Stimulated activated CD8-positive, alpha-beta memory T cell treated with anti-CD3 and anti-CD28 coated beads, Interleukin-7, amount 100 ng/mL, for 48 hours (primary cell): ENCODE measurements at regions not wholly inside any gene's neighbourhood (a gene's known extent, or its start where the extent isn't known, plus 50 kb on each side); places are given as distances from the start of the nearest gene placed in this dataset.

Source experiments
- DNase-seq, 2 donors: peaks; one replicate each; pipeline ENCODE4 v3.0.0-alpha.2; 2020; ENCODE audit warnings: low read depth in 1 of 2; ENCODE audit errors: extremely low read depth in 1 of 2

DNA sequence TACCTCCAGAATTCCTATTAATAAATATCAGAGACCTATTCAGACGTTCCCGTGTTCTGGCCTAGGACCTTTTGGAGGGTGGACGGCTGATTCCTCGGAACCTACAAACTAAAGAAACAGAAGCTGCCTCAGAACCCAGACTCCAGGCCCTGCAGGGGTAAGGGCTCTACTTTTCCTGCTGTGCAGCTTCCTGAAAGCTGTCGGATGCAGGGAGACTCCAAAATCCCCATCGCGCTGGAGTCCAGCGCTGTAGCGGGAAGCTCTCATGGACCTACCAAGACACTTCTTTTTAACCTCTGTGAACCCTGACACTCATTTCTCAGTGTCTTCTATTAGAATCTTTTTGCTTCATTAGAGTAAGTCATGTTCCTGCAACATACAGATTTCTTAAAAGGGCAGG is 244.5 kb upstream of the PITRM1 start:
- DNase-seq: no peak

DNA sequence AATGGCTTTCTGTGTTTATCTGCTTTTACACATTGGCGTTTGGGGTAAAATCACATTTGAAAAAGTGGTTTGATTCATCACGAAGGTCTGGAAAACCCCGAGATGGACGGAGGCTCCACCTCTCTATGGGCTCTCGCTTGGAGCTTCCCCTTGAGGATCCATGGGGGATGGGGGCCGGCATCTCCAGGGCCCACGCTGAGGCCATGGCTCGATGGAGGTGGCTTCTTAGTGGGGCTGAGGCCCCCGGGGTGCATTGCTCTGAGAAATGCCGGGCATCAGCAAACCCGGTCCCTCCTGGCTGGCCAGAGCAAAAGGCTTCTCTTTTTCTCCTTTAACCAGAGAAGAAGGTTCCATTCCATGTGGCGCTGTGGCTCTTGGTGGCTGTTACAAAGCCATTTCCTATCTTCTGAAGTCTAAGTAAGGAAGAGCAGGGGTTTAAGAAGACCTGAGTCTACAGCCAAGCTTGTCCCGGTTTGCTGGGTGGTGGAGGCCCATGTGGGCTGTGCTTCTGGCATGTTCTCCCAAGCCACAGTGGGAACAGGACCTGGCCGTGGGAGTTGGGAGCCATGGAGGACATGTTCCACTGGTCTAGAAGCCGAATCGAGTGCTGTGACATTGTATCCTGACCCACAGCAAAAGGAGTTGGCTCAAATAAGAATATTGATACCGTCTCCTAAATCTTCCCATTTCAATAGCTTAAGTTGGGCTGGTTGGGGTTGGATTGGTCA is 243.5 kb upstream of the PITRM1 start:
- DNase-seq: no peak

DNA sequence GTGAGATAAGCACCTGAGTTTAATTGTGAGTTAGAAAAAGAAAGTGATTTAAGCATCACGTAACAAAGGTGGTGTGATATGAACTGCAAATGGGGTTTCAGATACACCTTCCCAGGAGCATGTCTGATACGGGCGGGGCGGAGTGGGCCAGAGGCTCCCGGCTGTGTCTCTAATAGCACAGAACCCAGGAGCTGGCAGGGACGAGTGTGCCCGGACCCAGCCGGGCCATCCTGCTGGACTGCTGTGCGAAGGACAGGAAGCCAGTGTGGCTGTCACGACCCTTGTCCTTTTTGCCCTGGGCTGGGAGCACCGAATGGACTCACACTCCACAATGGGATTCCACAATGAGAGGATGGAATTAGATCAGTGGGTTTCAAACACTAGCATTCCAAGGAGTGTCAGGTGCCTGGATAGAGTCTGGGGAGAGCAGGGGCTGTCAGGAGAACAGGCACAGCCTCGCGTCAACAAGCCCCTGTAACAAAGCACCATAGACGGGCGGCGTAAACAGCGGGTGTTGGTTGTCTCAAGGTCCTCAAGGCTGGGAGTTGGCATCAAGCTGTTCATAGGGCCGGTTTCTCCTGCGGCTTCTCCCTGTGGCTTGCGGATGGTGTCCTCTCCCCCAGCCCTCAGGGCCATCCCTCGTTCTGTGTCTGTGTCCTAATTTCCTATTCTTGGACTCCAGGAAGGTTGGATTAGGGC is 242.6 kb upstream of the PITRM1 start:
- DNase-seq: no peak

DNA sequence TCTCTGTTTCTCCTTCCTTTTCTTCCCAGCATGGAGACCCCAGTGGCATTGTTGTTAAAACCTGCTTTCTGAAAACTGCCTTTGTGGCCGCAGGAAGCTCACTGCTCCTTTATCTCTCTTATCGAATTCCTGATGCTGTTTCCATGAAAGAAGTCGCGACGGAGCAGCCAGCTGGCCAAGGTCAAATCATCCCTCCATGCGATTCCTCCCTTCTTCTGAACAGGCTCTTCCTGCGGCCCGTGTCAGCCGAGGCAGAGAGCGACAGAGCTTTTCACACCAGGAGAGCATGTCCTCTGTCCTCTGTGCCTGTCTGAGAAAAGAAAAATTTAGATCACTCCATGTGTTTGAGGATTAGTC is 242.1 kb upstream of the PITRM1 start:
- no peak for DNase-seq

DNA sequence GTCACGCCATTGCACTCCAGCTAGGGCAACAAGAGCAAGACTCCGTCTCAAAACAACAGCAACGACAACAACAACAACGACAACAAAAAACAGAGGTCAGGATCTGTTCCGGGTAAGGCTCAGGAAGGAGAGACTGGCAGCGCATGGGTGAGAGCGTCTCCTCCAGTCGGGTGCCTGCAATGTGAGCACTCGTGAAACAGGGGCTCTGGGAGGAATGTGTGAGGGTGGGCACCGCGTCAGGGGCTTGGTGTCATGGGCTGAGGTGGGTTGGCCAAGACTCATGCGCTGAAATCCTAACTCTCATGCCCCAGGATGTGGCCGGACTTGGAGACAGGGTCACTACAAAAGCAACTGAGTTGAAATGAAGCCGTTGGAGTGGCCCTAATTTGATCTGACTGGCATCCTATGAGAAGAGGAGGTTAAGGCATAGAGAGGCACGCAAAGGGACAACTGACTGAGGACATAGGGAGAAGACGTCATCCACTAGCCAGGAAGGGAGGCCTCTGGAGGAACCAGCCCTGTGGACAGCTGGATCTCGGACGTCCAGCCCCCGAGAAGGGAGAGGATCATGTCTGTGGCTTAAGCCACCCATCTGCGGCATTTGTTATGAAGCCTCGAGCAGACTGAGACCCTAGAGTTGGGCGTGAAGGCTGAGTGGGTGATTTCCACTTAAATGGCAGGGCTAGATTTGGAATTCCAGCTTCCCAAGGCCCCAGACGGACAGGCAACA is 241.5 kb upstream of the PITRM1 start:
- no peak for DNase-seq

DNA sequence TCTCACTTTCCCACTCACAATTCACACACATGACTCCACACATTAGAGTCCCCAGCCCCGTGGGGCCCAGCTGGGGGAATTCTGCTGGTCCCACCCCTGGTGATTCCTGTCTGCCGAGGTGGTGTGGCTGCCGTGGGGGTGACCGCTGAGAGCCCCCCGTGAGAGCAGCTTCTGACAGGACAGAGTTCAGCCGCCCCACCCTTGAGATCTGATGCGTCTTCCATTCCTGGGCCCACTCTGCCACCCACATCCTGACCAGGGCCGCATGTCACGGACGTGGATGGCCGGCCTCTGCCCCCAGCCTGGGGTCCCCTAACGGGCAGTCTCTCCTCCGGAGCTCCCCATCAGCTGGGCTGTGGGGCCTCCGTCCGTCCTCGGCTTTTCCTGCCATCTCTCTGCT is 240.1 kb upstream of the PITRM1 start:
- DNase-seq: no peak

DNA sequence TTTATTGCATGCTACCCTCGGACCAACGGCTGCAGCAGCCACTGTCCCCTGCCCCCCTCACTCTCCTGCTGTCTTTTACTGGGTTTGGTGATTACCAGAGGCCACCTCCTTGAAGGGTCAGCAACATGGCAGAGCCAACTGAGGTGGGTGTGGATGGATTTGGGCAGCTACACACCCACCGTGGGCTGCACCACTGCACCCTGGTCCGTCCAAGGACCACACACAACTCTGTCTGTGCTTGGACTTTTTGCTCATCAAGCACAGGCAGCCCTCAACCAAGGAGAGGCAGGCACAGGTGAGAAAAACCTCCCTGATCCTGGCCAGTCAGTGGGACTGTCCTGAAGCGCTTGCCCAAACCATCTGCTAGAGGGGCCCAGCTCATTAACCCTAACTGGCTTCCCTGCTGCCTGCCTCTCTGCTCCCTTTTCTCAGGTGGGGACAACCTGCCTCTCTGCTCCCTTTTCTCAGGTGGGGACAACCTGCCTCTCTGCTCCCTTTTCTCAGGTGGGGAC is 239.5 kb upstream of the PITRM1 start:
- DNase-seq: no peak

DNA sequence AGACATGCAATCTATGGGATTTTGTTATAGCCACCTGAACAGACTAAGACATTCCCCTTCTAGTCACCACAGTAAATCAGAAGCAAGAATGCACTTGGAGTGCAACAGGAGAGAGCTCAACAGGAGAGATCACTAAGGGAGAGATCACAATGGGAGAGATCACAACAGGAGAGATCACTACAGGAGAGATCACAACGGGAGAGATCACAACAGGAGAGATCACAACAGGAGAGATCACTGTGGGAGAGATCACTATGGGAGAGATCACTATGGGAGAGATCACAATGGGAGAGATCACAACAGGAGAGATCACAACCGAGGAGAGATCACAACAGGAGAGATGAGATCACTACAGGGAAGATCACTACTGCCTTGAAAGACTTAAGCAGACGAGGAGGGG is 238.5 kb upstream of the PITRM1 start:
- no peak for DNase-seq

DNA sequence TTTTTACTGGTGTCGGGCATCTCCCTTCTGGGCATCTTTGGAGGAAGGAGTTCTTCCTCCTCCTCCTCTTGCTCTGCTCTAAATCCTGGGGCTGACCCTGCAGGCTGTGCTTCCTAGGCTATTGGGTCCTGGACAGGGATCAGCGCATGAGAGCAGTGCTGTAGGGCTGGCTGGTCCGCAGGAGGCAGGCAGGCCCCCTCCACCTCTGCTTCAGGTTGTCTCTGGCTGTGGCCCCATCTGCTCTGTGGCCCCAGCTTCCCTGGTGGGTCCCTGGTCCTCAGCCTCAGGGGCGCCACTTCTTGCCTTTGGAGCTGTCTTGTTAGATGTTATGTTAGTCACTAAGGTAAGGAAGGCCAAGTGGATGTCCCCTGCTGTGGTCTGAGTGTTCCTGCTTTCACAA is 237.3 kb upstream of the PITRM1 start:
- no peak for DNase-seq

DNA sequence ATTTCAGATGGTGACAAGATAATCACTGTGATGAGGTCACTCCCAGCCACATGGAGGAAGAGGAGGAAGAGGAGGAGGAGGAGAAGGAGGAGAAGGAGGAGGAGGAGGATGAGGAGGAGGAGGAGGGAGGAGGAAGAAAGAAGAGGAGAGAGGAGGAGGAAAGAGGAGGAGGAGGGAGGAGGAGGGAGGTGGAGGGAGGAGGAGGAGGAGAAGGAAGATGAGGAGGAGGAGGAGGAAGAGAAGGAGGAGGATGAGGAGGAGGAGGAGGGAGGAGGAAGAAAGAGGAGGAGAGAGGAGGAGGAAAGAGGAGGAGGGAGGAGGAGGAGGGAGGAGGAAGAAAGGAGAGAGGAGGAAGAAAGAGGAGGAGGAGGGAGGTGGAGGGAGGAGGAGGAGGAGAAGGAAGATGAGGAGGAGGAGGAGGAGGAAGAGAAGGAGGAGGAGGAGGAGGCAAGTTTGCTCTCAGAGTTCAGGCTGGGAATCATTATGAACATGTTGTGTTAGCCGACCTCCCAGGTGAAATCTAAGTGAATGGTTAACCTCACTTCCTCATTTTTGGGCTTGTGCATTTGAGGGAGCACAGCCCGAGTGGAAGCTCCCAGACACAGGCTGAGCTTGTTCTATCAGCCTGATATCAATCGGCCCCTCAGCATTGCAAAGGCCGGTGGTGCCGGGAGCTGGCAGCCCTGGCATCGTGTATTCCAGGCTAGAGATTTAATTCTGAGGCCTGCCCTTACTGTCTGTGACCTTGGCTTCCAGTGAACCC is 236.2 kb upstream of the PITRM1 start:
- DNase-seq: no peak

DNA sequence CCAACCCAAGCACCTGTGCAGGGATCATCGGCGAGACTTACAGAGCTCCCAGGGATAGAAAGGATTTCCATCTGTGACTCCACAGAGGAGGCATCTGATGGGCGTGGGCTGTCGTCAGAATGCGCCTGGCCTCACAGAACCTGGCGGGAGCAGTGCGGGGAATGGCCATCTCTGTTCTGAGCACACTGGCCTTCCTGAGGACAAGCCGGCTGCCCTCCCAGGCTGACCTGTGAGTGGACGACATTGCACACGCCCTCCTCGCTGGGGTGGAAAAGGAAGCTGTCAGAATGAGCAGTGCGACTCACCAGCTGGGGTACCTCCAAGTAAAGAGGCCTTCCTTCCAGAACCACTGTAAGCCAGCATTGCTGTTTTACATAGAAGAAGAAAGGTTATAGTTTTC is 234.6 kb upstream of the PITRM1 start:
- DNase-seq: no peak

DNA sequence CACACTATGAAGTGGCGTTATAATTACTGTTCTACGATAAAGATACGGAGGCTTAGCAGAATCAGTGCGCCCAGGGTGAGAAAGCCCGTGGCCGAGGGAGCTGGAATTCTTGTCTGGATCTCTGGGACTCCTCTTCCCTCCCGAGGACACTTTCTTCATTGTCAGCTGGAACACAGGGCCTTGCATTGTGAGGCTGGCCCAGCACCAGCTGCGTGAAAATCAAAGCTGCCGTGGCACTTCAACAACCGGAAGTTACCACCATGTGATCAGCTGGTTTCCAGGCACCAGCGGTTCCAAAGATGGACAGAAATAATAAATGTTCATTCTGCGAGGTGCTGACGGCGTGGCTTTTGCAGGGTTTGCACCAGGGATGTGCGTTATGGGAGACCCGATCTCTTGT is 234.0 kb upstream of the PITRM1 start:
- DNase-seq: no peak

DNA sequence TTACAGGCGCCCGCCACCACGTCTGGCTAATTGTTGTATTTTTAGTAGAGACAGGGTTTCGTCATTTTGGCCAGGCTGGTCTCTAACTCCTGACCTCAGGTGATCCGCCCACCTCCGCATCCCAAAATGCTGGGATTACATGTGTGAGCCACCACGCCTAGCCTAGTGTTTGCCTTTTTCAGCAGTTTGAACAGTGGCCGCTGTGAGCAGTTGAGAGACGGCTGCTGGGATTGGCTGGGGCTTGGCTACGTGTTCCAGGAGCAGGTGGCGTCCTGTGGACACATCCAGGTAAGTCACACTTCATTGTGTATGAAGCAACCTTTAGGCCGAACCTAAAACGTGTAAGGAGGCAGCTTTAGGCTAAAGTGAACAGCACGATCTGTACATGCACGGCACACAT is 231.8 kb upstream of the PITRM1 start:
- no peak for DNase-seq

DNA sequence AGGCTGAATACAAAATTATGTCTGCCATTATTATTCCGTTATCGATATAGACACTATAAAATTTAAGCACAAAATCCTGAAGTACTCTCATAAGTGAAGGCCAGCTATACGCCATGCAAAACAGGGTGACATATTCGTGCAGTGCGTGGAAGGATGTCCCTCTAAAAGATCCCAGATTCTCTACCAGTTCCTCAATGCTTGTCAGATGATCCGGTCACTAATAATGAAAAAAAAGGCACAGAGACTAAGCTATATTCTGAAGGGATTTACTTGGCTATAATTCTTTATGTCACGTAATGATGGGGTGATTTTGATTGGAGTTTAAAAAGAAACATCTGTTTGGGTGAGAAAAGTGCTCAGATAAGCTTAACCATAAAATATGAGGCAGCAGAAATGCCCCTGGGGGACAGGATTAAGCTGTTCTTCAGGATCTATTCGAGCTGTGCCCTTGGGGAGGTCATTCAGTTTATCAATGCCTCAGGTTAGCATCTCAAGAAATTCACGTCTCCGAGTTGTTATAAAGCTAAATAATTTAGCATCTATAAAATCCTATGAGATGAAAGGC is 229.7 kb upstream of the PITRM1 start:
- no peak for DNase-seq

DNA sequence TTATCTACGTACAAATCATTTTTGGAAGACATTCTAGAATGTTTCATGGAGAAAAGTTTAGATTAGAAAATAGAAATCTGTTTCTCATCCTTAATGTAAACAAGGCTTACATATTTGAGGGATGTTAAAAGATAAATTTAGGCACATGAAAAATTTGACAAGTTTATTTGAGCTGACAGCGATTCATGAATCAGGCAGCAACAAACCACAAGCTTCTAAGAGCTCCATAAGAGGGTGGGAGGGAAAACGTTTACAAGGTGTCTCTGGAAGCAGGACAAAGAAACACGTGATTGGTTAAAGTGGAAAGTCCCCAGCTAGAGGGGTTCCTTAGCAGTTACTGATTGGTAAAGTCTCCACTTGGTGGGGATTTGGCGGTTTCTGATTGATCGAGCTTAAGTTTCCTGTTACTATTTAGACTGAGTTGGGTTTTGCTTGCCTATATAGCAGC is 228.9 kb upstream of the PITRM1 start:
- DNase-seq: no peak

DNA sequence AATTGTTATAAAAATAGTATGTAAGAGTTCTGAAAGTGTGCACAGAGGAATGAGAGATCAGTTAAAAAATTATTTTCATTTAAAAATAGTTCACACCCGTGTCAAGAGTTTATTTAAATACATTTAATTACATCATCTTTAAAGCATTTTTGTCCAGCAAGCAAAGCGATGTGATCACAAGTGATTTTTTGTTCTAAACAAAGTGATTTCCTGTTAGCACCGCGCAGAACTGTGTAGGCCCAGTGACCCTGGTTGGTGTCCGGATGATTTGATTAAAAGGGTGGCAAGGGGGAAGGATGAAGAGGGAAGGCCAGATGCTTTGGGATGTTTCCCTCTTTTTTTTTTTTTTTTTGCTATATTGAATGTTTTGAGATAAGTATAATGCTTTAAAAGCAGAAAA is 227.8 kb upstream of the PITRM1 start:
- no peak for DNase-seq

DNA sequence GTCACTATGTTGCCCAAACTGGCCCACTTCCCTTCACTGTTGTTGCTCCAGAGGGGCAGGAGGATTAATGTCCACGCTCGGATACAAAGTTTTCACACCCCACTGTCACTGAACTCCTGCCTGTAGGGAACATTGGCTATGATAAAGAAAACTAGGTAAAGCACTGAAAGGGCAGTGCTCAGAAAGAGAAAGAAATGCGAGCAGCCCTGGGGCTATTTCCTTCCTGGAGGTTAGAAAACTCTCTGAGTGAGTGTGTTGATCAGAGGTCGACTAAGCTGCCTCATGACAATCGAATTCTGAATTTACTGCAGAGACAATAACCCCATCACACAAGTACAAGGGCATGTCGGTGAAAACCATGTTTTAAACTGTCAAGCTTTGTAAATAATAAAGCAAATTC is 227.2 kb upstream of the PITRM1 start:
- no peak for DNase-seq

DNA sequence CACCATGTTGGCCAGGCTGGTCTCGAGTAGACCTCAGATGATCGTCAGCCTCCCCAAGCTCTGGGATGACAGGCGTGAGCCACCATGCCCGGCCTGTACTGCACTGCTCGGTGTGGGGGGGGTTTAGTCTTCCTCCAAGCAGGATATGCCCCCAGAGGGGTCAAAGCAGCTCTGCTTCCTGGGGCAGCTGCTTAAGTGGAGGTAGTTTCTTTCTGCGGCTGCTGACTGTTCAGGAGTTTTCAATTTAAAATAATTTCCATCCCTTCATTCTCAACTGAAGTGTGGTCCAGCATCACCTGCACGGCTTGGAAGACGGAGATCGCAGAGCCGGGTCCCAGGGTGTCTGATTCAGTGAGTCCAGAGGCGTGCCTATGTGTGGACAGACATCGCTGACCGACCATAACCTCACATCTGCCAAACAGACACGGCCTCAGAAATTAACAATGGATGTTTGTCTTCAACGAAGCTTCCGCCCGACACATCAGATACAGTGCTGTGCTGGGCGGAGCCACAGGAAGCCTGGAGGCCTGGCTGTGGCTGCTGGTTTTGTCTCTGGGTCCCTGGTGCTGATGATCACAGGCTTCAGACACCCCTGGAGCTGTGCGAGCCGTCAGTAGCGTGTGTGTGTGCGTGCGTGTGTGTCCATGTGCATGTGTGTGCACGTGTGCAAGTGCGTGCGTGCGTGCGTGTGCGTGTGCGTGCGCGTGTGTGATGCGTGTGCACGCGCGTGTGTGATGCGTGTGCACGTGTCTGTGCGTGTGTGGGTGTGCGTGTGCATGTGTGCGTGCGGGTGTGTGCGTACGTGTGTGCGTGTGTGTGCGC is 226.5 kb upstream of the PITRM1 start:
- DNase-seq: no peak

DNA sequence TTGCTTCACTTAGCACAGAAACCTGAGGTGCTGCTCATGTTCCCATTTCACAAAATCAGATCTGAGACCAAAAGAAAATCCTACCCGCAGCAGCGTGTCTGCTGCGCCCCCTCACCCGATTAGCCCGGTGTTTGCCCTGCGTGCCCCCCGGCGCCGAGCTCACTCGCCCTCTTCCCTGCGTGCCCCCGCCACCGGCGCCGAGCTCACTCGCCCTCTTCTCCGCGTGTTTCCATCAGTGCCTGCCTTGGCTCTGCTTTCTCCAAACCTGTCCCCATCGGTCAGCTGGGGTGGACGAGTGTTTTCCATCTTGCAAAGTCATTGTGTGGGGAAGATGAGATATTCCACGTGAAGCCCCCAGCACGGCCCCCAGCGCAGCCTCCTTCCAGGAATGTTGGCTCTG is 225.3 kb upstream of the PITRM1 start:
- no peak for DNase-seq

DNA sequence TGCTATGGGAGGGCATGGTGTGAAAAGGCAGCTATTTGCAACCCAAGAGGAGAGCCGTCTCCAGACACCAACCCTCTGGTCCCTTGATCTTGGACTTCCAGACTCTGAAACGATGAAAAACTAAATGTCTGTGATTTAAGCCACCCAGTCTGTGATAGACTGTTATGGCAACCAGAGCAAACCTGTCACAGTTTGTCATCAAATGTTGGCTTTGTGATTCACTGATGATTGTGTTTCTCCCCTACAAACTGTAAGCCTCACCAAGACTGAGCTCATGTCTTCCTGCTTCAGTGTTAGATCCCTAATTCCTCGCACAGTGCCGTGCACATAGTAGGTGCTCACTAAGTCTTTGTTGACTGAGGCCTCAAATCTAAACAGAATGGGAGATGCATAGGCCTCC is 224.6 kb upstream of the PITRM1 start:
- no peak for DNase-seq
